HEK293 (cell line): ENCODE measurements at regions not wholly inside any gene's neighbourhood (a gene's known extent, or its start where the extent isn't known, plus 50 kb on each side); places are given as distances from the start of the nearest gene placed in this dataset.

Source experiments
- CTCF ChIA-PET: fragments of 350-600 bp; formaldehyde crosslinking; extraction: SDS; loops from one replicate; lab custom pipeline; 2021; ENCODE audit warnings: antibody characterized with exemption; lab: Yijun Ruan, JAX
- POLR2A ChIA-PET: fragments of 300-600 bp; formaldehyde crosslinking; extraction: SDS; loops from one replicate; lab custom pipeline; 2020; ENCODE audit warnings: antibody characterized with exemption, inconsistent platforms; lab: Yijun Ruan, JAX
- H3K27ac ChIP-seq: fragments of 200-500 bp; sonication (Bioruptor generic); 2 replicates; pipeline ENCODE4 v1.5.1; 2014; ENCODE audit warnings: low read depth, low read length, control low read depth, inconsistent platforms; ENCODE audit errors: extremely low read depth
- H3K36me3 ChIP-seq, 2 experiments: fragments of 200-500 bp in 1 of 2; sonication (Bioruptor generic) in 1 of 2; 1 replicate in 1 of 2; 2 replicates in 1 of 2; pipeline ENCODE4 v1.5.1; 2014 to 2017; ENCODE audit warnings: inconsistent platforms in 2 of 2, low read length in 2 of 2; ENCODE audit not compliant: control insufficient read depth in 2 of 2, insufficient read depth in 1 of 2
- H3K4me1 ChIP-seq: fragments of 200-500 bp; sonication (Bioruptor generic); 2 replicates; pipeline ENCODE4 v1.5.1; 2014; ENCODE audit warnings: mild to moderate bottlenecking, low read length, inconsistent platforms; ENCODE audit not compliant: control insufficient read depth, insufficient read depth
- H3K4me3 ChIP-seq: 2 replicates; pipeline ENCODE4 v1.5.1; 2011; ENCODE audit warnings: low read depth, mild to moderate bottlenecking, control low read depth, low read length, moderate library complexity
- H3K9me3 ChIP-seq: fragments of 200-500 bp; sonication (Bioruptor generic); 2 replicates; pipeline ENCODE4 v1.5.1; 2014; ENCODE audit warnings: low read depth, low read length, inconsistent platforms; ENCODE audit not compliant: control insufficient read depth, insufficient read depth
- KLF10 ChIP-seq: fragments of 450-650 bp; IDR thresholded peaks from 2 replicates; pipeline ENCODE4 v1.5.1; 2018; ENCODE audit warnings: missing biosample characterization, mild to moderate bottlenecking, missing genetic modification characterization
- WT1 ChIP-seq: fragments of 450-650 bp; formaldehyde crosslinking; IDR thresholded peaks from 2 replicates; pipeline ENCODE4 v1.5.1; 2016; ENCODE audit warnings: missing biosample characterization, missing genetic modification characterization
- ZBTB8A ChIP-seq: fragments of 450-650 bp; formaldehyde crosslinking; IDR thresholded peaks from 2 replicates; pipeline ENCODE4 v1.5.1; 2016; ENCODE audit warnings: missing biosample characterization, missing genetic modification characterization
- ZNF114 ChIP-seq: fragments of 450-650 bp; formaldehyde crosslinking; IDR thresholded peaks from 2 replicates; pipeline ENCODE4 v1.5.0; 2017; ENCODE audit warnings: missing biosample characterization, missing genetic modification characterization
- ZNF146 ChIP-seq: fragments of 450-650 bp; formaldehyde crosslinking; IDR thresholded peaks from 2 replicates; pipeline ENCODE4 v1.5.1; 2016; ENCODE audit warnings: missing biosample characterization, missing genetic modification characterization
- ZNF202 ChIP-seq: fragments of 450-650 bp; formaldehyde crosslinking; IDR thresholded peaks from 2 replicates; pipeline ENCODE4 v1.5.1; 2016; ENCODE audit warnings: missing biosample characterization, missing genetic modification characterization, borderline replicate concordance
- ZNF211 ChIP-seq: fragments of 450-650 bp; formaldehyde crosslinking; IDR thresholded peaks from 2 replicates; pipeline ENCODE4 v1.5.1; 2016; ENCODE audit warnings: low read depth, missing biosample characterization, missing genetic modification characterization
- ZNF221 ChIP-seq: fragments of 450-650 bp; formaldehyde crosslinking; IDR thresholded peaks from 2 replicates; pipeline ENCODE4 v1.5.1; 2017; ENCODE audit warnings: missing biosample characterization, missing genetic modification characterization, borderline replicate concordance
- ZNF266 ChIP-seq: fragments of 450-650 bp; formaldehyde crosslinking; IDR thresholded peaks from 2 replicates; pipeline ENCODE4 v1.5.1; 2016; ENCODE audit warnings: missing biosample characterization, missing genetic modification characterization, low read depth
- ZNF404 ChIP-seq: fragments of 450-650 bp; formaldehyde crosslinking; IDR thresholded peaks from 2 replicates; pipeline ENCODE4 v1.5.1; 2017; ENCODE audit warnings: missing biosample characterization, missing genetic modification characterization
- ZNF555 ChIP-seq: fragments of 450-650 bp; formaldehyde crosslinking; conservative IDR thresholded peaks from 2 replicates; pipeline ENCODE4 v1.5.1; 2017; ENCODE audit warnings: missing biosample characterization, mild to moderate bottlenecking, missing genetic modification characterization, inconsistent platforms
- ZNF677 ChIP-seq: fragments of 450-650 bp; IDR thresholded peaks from 2 replicates; pipeline ENCODE4 v1.5.0; 2018; ENCODE audit warnings: missing biosample characterization, mild to moderate bottlenecking, missing genetic modification characterization, moderate library complexity
- ZXDB ChIP-seq: fragments of 450-650 bp; formaldehyde crosslinking; IDR thresholded peaks from 2 replicates; pipeline ENCODE4 v1.5.1; 2016; ENCODE audit warnings: missing biosample characterization, missing genetic modification characterization
- TF ChIP-seq, protein P1 (sequence below): fragments of 450-650 bp; formaldehyde crosslinking; IDR thresholded peaks from 2 replicates; pipeline ENCODE4 v1.5.1; 2016; ENCODE audit warnings: missing biosample characterization, missing genetic modification characterization
- TF ChIP-seq, protein P2 (sequence below): fragments of 450-650 bp; formaldehyde crosslinking; IDR thresholded peaks from 2 replicates; pipeline ENCODE4 v1.5.1; 2016; ENCODE audit warnings: missing biosample characterization, missing genetic modification characterization
- TF ChIP-seq, protein P3 (sequence below): fragments of 450-650 bp; formaldehyde crosslinking; IDR thresholded peaks from 2 replicates; pipeline ENCODE4 v1.5.1; 2016; ENCODE audit warnings: missing biosample characterization, missing genetic modification characterization
- TF ChIP-seq, protein P4 (sequence below): fragments of 450-650 bp; formaldehyde crosslinking; IDR thresholded peaks from 2 replicates; pipeline ENCODE4 v1.5.1; 2016; ENCODE audit warnings: missing biosample characterization, missing genetic modification characterization, borderline replicate concordance
- TF ChIP-seq, protein P5 (sequence below): fragments of 450-650 bp; formaldehyde crosslinking; IDR thresholded peaks from 2 replicates; pipeline ENCODE4 v1.5.1; 2017; ENCODE audit warnings: missing biosample characterization, missing genetic modification characterization

DNA sequence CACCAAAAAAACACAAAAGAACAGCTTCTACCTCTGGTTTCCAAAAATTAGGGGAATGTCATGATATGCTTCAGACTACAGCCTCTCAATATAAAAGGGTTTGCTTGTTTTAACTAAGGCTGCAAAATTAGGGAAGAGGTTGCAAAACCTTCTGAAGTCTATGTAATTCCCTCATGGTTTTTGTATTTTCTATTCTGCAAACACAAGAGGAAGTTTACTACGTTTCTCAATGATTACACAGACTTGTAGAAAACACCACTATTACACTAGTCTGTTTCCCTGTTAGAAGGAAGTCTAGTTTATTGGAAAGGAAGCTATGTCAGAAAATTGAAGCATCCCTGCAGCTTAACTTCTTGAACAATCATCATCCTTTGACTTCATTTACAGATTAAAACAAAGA is 229.7 kb upstream of the FMN2 start (continued):
- TF ChIP-seq ZNF404 (tag by site-specific recombination) = no peak

DNA sequence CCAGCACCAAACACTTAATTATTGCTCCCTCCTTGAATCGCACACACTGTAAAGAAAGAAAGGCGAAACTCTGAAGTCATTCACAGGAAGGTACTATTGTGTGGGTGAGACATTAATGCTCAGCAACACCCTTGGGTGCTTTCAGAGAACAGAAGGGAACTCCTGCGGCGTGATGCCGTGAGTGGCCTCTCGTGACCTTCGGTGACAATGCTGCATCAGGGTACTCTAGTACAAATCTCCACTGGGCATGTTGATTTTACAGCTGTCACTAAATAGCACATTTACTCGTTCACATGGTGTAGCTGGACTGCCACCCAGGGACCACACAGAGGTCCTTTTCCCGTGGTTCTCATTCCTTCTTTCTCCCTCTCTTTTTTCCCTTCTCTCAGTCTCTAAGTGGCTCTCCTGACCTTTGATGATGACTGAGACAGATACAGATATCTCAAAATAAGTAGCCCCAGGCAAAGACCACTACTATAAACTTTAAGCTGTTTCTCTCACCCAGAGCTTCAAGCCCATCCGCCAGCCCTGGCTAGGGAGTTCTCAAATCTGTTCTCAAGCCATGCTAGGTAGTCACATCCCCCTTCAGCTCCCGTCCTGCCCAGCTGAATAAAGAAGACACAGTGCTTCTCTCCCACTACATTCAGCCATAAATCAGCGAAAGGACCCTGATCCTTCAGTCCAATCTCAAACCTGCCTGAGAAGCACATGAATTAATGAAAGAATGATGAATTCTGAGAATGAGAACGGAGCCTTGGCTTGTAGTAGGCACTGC is 223.4 kb upstream of the FMN2 start:
- TF ChIP-seq ZXDB (tag by site-specific recombination) = no peak
- TF ChIP-seq, protein P1, sequence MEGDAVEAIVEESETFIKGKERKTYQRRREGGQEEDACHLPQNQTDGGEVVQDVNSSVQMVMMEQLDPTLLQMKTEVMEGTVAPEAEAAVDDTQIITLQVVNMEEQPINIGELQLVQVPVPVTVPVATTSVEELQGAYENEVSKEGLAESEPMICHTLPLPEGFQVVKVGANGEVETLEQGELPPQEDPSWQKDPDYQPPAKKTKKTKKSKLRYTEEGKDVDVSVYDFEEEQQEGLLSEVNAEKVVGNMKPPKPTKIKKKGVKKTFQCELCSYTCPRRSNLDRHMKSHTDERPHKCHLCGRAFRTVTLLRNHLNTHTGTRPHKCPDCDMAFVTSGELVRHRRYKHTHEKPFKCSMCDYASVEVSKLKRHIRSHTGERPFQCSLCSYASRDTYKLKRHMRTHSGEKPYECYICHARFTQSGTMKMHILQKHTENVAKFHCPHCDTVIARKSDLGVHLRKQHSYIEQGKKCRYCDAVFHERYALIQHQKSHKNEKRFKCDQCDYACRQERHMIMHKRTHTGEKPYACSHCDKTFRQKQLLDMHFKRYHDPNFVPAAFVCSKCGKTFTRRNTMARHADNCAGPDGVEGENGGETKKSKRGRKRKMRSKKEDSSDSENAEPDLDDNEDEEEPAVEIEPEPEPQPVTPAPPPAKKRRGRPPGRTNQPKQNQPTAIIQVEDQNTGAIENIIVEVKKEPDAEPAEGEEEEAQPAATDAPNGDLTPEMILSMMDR (tag by site-specific recombination) = 0 out of 2 replicates have a peak, but pooled peaks have one; percentile 7
- no peak overlapping the region for H3K27ac ChIP-seq
- ChIA-PET CTCF (interaction anchor here (0.6 to 1.1 kb wide), 3 partner anchors 7 to 118 kb away, joined by 3 to 4 read pairs (median 3); no protein-coding TSS in a partner anchor), POLR2A (no interaction called here)
- H3K9me3 ChIP-seq = no peaks in the 10 kb centered on the region
- no peaks in the 10 kb centered on the region for H3K36me3 ChIP-seq
- no peak overlapping the region for H3K4me3 ChIP-seq
- H3K4me1 ChIP-seq = no peaks in the 10 kb centered on the region

DNA sequence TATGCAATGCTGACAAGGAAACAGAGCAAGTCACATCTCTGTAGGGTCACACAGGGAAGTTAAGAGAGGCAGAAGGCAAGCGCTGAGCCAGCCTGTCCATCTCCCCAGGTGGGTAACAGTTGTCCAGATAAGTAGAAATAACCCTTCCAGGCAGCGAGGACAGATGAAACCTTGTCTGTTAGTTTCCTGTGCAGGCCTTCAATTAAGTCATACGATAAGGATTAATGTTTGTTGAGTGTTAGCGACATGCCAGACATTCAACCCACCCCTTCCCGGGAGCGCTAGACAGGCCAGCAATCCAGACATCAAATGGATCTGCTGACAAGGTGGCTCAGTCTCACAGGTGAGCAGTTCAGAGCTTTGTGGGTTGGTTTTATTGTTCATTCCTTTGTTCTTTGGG is 221.5 kb upstream of the FMN2 start:
- Histone ChIP-seq H3K9me3 (no peaks in the 10 kb centered on the region), H3K27ac (no peak overlapping the region), H3K4me1 (no peaks in the 10 kb centered on the region), H3K4me3 (no peak overlapping the region), H3K36me3 (no peaks in the 10 kb centered on the region)
- no peak for TF ChIP-seq ZBTB8A (tag by site-specific recombination)
- no peak for TF ChIP-seq ZNF114 (tag by site-specific recombination)
- no peak for TF ChIP-seq ZNF211 (tag by site-specific recombination)
- TF ChIP-seq, protein P2, sequence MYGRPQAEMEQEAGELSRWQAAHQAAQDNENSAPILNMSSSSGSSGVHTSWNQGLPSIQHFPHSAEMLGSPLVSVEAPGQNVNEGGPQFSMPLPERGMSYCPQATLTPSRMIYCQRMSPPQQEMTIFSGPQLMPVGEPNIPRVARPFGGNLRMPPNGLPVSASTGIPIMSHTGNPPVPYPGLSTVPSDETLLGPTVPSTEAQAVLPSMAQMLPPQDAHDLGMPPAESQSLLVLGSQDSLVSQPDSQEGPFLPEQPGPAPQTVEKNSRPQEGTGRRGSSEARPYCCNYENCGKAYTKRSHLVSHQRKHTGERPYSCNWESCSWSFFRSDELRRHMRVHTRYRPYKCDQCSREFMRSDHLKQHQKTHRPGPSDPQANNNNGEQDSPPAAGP (tag by site-specific recombination) = no peak
- TF ChIP-seq, protein P3, sequence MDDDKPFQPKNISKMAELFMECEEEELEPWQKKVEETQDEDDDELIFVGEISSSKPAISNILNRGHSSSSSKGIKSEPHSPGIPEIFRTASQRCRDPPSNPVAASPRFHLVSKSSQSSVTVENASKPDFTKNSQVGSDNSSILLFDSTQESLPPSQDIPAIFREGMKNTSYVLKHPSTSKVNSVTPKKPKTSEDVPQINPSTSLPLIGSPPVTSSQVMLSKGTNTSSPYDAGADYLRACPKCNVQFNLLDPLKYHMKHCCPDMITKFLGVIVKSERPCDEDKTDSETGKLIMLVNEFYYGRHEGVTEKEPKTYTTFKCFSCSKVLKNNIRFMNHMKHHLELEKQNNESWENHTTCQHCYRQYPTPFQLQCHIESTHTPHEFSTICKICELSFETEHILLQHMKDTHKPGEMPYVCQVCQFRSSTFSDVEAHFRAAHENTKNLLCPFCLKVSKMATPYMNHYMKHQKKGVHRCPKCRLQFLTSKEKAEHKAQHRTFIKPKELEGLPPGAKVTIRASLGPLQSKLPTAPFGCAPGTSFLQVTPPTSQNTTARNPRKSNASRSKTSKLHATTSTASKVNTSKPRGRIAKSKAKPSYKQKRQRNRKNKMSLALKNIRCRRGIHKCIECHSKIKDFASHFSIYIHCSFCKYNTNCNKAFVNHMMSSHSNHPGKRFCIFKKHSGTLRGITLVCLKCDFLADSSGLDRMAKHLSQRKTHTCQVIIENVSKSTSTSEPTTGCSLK (tag by site-specific recombination) = no peak
- no peak for TF ChIP-seq WT1 (tag by site-specific recombination)
- no peak for TF ChIP-seq ZNF202 (tag by site-specific recombination)
- TF ChIP-seq ZNF677 (tag by site-specific recombination) = no peak
- TF ChIP-seq, protein P4, sequence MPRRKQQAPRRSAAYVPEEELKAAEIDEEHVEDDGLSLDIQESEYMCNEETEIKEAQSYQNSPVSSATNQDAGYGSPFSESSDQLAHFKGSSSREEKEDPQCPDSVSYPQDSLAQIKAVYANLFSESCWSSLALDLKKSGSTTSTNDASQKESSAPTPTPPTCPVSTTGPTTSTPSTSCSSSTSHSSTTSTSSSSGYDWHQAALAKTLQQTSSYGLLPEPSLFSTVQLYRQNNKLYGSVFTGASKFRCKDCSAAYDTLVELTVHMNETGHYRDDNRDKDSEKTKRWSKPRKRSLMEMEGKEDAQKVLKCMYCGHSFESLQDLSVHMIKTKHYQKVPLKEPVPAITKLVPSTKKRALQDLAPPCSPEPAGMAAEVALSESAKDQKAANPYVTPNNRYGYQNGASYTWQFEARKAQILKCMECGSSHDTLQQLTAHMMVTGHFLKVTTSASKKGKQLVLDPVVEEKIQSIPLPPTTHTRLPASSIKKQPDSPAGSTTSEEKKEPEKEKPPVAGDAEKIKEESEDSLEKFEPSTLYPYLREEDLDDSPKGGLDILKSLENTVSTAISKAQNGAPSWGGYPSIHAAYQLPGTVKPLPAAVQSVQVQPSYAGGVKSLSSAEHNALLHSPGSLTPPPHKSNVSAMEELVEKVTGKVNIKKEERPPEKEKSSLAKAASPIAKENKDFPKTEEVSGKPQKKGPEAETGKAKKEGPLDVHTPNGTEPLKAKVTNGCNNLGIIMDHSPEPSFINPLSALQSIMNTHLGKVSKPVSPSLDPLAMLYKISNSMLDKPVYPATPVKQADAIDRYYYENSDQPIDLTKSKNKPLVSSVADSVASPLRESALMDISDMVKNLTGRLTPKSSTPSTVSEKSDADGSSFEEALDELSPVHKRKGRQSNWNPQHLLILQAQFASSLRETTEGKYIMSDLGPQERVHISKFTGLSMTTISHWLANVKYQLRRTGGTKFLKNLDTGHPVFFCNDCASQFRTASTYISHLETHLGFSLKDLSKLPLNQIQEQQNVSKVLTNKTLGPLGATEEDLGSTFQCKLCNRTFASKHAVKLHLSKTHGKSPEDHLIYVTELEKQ (tag by site-specific recombination) = no peak
- no peak for TF ChIP-seq ZNF266
- TF ChIP-seq KLF10 (tag by site-specific recombination) = no peak
- TF ChIP-seq, protein P5, sequence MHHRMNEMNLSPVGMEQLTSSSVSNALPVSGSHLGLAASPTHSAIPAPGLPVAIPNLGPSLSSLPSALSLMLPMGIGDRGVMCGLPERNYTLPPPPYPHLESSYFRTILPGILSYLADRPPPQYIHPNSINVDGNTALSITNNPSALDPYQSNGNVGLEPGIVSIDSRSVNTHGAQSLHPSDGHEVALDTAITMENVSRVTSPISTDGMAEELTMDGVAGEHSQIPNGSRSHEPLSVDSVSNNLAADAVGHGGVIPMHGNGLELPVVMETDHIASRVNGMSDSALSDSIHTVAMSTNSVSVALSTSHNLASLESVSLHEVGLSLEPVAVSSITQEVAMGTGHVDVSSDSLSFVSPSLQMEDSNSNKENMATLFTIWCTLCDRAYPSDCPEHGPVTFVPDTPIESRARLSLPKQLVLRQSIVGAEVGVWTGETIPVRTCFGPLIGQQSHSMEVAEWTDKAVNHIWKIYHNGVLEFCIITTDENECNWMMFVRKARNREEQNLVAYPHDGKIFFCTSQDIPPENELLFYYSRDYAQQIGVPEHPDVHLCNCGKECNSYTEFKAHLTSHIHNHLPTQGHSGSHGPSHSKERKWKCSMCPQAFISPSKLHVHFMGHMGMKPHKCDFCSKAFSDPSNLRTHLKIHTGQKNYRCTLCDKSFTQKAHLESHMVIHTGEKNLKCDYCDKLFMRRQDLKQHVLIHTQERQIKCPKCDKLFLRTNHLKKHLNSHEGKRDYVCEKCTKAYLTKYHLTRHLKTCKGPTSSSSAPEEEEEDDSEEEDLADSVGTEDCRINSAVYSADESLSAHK (tag by site-specific recombination) = no peak
- TF ChIP-seq ZNF221 (tag by site-specific recombination) = no peak
- TF ChIP-seq ZNF555 (tag by site-specific recombination) = no peak
- no peak for TF ChIP-seq ZNF146 (tag by site-specific recombination)
- ChIA-PET POLR2A (no interaction called here), CTCF (no interaction called here)
